ENCODE measurements at regions not wholly inside any gene's neighbourhood (a gene's known extent, or its start where the extent isn't known, plus 50 kb on each side); places are given as distances from the start of the nearest gene placed in this dataset.
A peak's percentile ranks its signal among the peaks of the same experiment; 100 is the strongest.

DNA sequence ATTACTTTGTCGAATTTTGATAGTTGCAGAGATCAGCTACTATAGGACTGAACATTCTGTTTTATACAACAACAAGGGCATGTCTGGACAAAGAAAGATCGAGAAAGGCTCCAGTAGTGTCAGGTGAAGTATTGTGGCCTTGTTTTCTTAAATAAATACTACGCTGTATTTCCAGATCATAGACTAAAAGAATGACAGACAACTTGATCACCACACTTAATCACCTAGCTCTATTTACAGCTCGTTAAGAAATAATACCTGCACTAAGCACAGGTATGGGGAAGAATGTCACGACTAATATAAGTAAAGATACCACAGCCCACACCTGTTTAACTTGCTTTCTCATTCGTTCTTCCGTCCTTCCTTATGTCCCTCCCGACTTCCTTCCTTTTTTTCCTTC is 269.2 kb downstream of the HGF start:
- TF ChIP-seq POLR2A (IDR thresholded peaks at IDR 0.05): no peak
- TF ChIP-seq, protein P1, sequence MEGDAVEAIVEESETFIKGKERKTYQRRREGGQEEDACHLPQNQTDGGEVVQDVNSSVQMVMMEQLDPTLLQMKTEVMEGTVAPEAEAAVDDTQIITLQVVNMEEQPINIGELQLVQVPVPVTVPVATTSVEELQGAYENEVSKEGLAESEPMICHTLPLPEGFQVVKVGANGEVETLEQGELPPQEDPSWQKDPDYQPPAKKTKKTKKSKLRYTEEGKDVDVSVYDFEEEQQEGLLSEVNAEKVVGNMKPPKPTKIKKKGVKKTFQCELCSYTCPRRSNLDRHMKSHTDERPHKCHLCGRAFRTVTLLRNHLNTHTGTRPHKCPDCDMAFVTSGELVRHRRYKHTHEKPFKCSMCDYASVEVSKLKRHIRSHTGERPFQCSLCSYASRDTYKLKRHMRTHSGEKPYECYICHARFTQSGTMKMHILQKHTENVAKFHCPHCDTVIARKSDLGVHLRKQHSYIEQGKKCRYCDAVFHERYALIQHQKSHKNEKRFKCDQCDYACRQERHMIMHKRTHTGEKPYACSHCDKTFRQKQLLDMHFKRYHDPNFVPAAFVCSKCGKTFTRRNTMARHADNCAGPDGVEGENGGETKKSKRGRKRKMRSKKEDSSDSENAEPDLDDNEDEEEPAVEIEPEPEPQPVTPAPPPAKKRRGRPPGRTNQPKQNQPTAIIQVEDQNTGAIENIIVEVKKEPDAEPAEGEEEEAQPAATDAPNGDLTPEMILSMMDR (IDR thresholded peaks at IDR 0.05): no peak
- whole genome bisulfite sequencing, 4 donors: 83 to 90% (median 85%) methylated on average over 8 of the region's 8 CpGs
- Histone ChIP-seq H3K27me3 (no peaks in the 10 kb centered on the region), H3K4me3 (no peak overlapping the region), H3K4me1 (replicated peaks in 1 of 2) (peaks cover 6 to 19% of the 10 kb centered on the region in 2 donors), H3K27ac (peak overlapping the region in 2 of 5 donors; percentile 43 to 53), H3K9me3 (replicated peaks in 1 of 3) (no peaks in the 10 kb centered on the region), H3K36me3 (replicated peaks in 1 of 2) (no peaks in the 10 kb centered on the region)
- intact Hi-C loops (cut with DNase I): no loop called here
- no peak for DNase-seq

DNA sequence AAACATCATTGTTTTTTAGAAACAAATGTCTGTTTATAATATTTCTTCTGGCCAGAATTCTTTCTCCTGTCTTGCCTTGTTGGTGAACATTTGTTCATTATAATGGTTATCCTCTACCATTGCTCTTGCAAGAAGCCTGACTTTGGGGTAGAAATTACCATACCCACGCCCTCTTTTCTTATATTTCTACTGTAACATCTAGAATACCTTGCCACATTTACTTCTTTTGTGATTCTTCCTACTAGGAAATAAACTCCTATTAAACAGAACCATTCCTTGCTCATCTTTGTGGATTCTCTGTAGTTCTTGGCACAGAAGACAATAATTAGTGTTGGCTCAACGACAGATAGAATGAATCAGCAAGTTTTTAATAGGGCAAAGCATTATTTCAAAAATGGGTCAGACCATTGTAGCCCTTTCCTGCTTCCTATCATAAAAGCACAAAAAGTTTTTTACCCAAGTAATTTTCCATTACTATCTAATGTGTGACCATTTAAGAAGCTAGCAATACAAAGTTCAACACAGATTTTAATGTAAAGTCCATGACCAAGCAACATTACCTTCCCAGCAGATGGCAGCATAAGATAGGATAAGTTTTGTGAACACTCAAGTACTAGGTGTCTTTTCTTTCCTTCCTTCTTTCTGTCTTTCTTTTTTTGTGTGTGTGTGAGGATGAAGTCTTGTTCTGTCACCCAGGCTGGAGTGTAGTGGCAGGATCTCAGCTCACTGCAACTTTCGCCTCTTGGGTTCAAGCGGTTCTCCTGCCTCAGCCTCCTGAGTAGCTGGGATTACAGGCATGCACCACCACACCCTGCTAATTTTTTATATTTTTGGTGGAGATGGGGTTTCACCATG is 270.4 kb downstream of the HGF start:
- WGBS, 4 donors: 54 to 65% (median 59%) methylated on average over 4 of the region's 4 CpGs
- DNase-seq: peak in 3 of 7 donors; percentile 26 to 41 (median 28)
- TF ChIP-seq POLR2A (IDR thresholded peaks at IDR 0.05): no peak
- TF ChIP-seq, protein P1 (IDR thresholded peaks at IDR 0.05): peak; percentile 38 to 90 (median 76)
- H3K36me3 ChIP-seq (replicated peaks in 1 of 2): no peaks in the 10 kb centered on the region
- no peaks in the 10 kb centered on the region for H3K9me3 ChIP-seq (replicated peaks in 1 of 3)
- H3K27me3 ChIP-seq: no peaks in the 10 kb centered on the region
- H3K4me3 ChIP-seq: no peak overlapping the region
- H3K27ac ChIP-seq: peak overlapping the region in 4 of 5 donors; percentile 10 to 53 (median 32)
- peaks cover 6 to 19% of the 10 kb centered on the region in 2 donors for H3K4me1 ChIP-seq (replicated peaks in 1 of 2)
- intact Hi-C loops (cut with DNase I): loop anchor here in 1 of 2 donors (10.0 kb wide), 1 partner anchor 515 kb away; no protein-coding TSS in a partner anchor

DNA sequence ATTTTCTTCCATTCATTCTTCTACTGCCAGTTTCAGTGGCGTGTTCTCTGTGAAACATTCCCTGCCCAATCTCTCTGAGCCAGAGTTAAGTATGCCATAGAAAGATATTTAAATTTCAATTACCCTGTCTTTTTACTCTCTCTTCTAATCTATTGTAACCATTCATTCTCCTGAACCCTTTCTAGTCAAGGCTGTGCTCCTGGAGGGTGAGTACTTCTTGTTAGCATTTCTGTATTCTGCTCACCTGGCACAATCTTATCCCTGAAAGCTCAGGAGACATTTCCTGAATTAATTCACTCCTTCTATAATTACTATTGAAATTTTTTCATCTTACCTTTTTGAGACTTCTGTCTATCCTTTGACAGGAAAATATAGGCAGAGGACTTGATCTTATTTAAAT is 271.7 kb downstream of the HGF start:
- Histone ChIP-seq H3K9me3 (replicated peaks in 1 of 3) (no peaks in the 10 kb centered on the region), H3K36me3 (replicated peaks in 1 of 2) (no peaks in the 10 kb centered on the region), H3K27me3 (no peaks in the 10 kb centered on the region), H3K4me3 (no peak overlapping the region), H3K27ac (no peak overlapping the region), H3K4me1 (replicated peaks in 1 of 2) (peaks cover 6 to 19% of the 10 kb centered on the region in 2 donors)
- intact Hi-C loops (cut with DNase I): loop anchor here in 1 of 2 donors (10.0 kb wide), 1 partner anchor 517 kb away; no protein-coding TSS in a partner anchor
- TF ChIP-seq, protein P1 (IDR thresholded peaks at IDR 0.05): no peak
- TF ChIP-seq POLR2A (IDR thresholded peaks at IDR 0.05): no peak
- no peak for DNase-seq
- WGBS, 4 donors: 88 to 94% (median 90%) methylated on average over 1 of the region's 1 CpG

DNA sequence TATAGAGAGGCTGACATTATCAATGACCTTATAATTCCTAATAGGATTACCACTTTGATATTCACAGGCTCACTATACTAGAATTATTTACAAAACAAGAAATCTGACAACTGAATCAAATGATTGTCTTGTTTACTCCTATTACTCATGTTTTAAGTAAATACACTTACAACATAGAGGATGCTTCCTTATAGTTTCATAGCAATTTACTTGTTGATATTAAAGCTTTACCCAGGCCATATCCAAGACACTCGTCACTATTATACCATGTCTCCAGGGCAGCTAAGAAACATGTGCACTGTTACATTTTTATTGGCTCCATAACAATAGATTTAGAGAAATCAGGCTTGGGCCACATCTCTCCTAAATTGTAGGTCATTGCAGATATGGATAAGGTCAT is 276.9 kb downstream of the HGF start:
- DNase-seq: no peak
- Histone ChIP-seq H3K27me3 (no peaks in the 10 kb centered on the region), H3K27ac (no peak overlapping the region), H3K36me3 (replicated peaks in 1 of 2) (no peaks in the 10 kb centered on the region), H3K9me3 (replicated peaks in 1 of 3) (no peaks in the 10 kb centered on the region), H3K4me3 (no peak overlapping the region), H3K4me1 (replicated peaks in 1 of 2) (no peaks in the 10 kb centered on the region)
- no peak for TF ChIP-seq POLR2A (IDR thresholded peaks at IDR 0.05)
- TF ChIP-seq, protein P1 (IDR thresholded peaks at IDR 0.05): no peak
- WGBS, 4 donors: 85 to 96% (median 92%) methylated on average over 1 of the region's 1 CpG
- intact Hi-C loops (cut with DNase I): loop anchor here in 1 of 2 donors (10.0 kb wide), 1 partner anchor 522 kb away; no protein-coding TSS in a partner anchor

All from adrenal gland (tissue), 9 donors.